ENCODE measurements at regions not wholly inside any gene's neighbourhood (a gene's known extent, or its start where the extent isn't known, plus 50 kb on each side); places are given as distances from the start of the nearest gene placed in this dataset.
"Not testable (repeated sequence)": the region's sequence is repeated elsewhere in the genome, so short reads cannot be mapped to it uniquely, and the experiment has no call there.

DNA sequence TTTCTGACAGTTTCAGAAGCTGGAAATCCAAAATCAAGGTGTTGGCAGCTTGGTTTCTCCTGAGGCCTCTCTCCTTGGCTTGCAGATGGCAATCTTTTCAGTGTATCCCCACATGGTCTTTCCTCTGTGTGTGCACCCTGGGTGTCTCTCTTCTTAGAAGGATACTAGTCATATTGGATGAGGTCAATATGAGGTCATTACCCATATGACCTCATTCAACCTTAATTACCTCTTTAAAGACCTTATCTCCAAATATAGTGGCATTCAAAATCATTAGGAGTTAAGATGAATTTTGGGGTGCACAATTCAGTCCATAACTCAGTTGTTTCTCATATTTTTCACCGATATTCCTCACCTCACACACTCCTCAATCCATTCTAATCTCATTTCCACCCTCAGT, 92.4 kb upstream of the TGM3 start:
- DNase-seq: no peak

DNA sequence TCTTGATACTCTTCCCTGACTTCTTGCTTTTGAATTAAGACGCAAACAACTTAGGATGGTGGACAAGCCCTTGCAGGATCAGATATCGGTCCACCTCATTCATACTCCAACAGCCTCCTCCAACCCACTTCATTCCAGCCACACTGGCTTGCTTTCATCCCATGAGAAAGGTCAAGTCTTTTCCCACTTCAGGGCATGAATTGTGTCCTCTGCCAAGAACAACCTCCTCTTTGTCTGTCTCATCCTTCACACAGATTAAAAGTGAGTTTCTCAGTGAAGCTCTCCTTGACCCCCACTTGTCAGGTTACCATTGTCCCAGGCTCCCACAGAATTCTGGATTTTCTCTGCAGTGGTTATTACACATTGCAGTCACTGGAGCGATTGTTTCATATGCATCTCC, 91.8 kb upstream of the TGM3 start:
- DNase-seq: no peak

DNA sequence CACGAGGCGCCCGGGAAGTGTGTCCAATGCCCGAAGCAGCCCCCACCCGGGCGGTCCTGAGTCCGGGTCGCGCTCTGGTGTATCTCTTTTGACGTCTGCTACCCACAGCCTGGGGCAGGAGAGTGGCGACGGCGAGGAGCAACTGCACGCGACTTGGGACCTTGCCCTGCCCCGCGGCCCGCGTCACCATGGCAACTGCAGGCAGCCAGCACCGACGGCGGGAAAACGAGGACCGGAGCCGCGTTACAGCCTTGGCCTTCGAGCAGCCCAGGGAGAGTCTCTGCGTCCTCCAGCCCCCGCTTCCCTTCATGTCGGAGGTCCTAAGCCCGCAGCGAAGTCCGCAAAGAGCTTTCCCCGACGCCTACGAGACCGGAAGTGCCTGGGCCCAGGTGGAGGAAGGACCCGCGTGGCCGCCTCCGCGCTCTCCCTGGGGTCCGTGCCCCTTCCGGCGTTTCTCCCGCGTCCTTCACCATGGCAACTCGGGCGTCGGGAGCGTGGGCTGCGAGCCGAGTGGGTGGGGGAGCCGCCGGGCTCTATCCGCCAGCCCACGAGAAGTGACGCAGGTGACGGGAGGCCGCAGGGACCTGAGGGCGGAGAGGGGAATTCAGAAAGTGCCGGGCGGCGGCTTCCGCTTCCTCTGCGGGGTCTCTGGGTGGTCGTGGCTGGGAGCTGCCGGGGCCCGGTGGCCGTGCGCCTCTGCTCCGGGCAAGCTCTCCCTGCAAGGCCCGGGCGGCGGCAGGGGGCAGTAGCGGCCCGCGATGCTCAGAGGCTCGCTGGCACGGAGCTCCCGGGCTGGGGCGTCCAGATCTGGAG, 88.6 kb upstream of the TGM3 start:
- peak; percentile 79 for DNase-seq

DNA sequence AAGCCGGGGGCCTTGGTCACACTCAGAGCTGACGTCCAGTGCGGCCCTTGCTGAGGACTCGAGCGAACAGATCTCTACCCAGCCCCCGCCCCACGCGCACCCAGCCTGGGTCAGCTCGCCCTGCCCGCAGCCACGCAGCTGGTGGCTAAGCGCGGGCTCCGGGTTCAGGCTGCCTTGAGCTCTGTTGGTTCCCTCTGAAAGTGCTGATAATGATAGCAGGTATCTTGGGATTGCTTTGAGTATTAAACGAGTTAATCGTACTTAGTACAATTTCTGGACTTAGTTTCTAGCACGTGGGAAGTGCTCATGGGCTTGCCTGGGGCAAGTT, 88.1 kb upstream of the TGM3 start:
- DNase-seq: no peak

DNA sequence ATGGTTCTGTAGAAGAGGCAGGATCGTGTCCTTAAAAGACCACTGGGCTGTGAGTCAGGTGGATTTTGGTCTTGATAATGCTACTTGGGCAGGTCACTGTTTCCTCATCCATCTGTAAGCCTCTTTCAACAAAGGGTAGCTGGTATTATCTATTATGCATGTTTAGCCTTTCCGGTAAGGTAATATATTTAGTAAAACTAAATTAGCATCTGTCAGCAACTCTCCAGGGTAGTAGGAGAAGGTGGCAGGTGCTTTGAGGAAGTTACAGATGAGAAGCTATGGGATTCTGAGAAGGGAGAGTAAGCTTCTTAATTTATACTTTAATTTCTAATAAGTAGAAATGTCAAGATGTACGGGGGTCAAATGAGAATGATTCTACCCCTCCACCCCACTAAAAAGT, 86.9 kb upstream of the TGM3 start:
- DNase-seq: no peak

DNA sequence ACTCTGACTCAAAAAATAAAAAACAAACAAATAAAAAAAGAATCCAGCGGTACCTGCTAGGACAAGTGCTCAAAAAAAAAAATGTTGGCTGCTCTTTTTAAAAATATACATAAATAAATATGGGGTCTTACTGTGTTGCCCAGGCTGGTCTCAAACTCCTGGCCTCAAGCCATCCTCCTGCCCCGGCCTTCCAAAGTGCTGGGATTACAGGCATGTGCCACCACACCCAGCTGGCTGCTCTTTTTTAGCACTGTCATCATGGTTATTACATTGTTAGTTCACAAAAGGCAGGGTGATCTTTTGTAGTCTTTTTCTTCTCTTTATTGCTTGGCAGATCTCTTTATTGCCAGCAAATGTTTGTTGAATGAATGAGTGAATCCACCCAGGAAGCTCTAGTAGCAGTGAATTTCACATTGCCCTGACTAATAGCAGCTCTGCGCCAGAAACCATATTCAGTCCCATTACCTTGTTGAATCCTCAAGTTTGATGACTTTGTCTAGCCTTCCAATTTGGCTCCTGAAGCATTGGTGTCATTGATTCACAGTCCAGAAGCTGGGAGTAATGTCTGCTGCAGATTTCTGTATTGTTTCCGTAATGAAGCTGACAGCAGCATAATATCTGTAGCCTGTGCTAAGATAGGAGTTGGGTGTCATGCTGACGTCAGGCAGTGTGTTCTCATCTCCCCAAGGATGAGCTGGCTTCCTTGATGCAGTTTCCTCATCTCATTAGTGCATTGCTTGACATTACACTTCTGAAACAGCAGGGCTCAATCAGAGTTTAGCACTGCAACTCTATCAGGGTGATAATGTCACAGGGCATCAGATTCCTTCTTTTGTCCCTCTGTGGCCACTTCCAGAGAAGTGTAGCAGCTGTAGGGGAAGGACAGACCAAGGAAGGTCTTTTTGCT, 84.9 kb upstream of the TGM3 start:
- DNase-seq: peak; percentile 38

DNA sequence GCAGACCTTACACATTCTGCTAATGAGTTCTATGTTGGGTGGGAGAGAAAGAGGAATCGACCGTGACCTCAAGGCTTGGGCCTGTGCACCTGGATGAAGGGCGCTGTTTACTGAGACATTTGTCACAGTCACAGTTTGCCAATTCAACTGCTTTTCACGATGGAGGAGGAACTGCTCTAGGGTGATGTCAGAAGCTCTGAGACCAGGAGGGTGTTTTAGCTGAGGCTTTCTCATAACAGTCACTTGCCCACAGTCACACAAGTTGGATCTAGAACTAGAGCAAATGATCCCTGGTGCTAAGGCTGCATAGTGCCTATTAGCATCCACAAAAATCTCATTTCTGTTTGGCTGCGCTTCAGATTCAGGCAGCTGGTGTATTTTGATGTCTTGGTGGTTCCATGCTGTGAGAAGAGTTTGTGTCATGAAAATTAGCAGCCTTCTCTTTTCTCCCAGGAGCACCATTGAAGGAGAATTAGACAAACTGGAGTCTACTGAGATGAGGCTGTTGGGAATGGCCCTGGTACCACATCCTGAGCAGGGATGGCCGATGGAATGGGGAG, 83.3 kb upstream of the TGM3 start:
- DNase-seq: no peak

DNA sequence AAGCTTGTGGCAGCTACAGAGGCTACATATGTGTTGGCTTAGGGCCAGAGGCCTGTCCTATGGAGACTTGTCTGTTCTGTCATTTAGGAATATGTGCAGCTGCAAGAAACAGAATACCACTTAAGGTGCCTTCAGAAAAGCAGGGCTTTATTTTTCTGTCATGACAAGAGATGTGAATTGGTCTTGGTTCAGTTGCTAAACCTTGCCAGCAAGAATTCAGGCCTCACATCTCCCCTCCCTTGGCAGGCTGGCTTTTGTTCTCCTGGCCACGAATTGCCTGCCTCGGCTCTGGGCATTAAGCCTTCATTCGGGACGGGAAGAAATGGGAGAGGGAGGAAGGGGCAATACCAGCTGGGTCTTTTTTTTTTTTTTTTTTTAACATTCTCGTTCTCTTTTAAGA, 82.4 kb upstream of the TGM3 start:
- no peak for DNase-seq

DNA sequence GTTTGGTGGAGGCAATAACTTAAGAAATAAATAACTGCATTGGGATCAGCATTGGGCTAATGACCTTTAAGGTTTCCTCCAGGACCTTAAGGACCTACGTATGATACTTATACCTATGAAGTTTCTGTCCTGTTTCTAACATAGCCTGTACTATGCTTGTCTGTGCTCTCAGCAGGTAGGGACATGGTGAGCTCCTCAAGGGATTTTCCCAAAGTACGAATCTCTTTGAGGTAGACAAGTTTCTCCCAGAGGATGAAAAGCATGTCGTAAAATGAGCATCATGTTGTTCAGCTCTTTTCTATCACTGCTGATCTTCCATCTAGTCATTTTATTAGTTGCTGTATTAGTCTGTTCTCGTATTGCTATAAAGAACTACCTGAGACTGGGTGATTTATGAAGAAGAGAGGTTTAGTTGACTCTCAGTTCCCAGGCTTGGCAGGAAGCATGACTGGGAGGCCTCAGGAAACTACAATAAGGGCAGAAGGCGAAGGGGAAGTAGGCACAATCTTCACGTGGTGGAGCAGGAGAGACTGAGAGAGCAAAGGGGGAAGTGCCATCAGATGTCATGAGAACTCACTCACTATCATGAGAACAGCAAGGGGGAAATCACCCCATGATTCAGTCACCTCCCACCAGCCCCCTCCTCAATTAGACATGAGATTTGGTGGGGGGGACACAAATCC, 77.8 kb upstream of the TGM3 start:
- no peak for DNase-seq

DNA sequence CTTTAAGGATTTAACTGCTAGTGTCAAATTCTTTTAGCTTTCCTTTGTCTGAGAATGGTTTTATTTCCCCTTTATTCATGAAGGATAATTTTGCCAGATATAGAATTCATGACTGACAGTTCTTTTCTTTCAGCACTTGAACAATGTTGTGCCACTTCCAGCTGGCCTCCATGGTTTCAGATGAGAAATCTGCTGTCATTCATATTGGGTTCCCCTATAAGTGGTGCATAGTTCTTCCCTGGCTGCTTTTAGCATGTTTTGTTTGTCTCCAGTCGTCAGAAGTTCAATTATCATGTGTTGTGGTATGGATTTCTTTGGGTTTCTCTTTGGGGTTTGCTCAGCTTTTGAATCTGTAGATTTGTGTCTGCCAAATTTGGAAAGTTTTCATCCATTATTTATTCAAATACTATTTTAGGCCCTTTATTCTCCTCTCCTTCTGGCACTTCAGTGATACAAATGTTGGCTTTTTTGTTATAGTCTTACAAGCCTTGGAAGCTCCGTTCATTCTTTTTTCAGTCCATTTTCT, 76.3 kb upstream of the TGM3 start:
- no peak for DNase-seq

DNA sequence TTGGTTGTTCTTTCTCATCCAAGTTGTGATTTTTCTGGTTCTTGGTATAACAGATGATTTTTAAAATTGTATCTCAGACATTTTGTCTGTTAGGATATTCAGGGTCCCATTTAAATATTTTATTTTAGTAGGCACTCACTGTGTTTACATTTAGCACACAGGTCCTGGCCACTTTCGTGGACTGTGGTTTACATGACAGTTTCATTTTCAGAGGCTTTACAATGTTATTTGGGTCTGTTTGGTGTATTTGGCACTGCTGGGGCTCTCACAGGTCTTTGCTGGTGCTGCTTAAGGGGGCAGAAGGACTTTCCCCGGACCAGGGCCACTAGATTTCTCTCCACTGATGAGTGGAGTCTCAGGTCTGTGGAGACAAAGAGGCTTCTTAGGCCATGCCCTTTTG, 75.5 kb upstream of the TGM3 start:
- no peak for DNase-seq

DNA sequence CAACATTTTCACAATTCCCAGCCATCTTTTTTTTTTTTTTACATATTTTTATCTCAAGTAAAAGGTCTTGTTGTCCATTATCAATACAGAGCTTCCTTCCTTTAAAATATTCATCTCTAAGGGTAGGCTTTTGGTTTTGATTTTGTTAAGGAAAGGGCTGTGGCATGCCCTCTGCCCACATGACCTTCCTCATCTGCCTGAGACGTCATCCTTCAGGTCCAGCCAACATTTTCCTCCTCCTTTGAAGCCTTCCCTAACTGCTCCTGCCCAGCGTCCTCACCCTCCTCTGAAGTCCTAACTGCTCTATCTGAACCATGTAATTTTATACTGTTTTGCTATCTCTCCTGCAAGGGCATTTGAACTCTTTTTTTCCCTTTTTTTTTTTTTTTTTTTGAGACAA, 73.9 kb upstream of the TGM3 start:
- no peak for DNase-seq

DNA sequence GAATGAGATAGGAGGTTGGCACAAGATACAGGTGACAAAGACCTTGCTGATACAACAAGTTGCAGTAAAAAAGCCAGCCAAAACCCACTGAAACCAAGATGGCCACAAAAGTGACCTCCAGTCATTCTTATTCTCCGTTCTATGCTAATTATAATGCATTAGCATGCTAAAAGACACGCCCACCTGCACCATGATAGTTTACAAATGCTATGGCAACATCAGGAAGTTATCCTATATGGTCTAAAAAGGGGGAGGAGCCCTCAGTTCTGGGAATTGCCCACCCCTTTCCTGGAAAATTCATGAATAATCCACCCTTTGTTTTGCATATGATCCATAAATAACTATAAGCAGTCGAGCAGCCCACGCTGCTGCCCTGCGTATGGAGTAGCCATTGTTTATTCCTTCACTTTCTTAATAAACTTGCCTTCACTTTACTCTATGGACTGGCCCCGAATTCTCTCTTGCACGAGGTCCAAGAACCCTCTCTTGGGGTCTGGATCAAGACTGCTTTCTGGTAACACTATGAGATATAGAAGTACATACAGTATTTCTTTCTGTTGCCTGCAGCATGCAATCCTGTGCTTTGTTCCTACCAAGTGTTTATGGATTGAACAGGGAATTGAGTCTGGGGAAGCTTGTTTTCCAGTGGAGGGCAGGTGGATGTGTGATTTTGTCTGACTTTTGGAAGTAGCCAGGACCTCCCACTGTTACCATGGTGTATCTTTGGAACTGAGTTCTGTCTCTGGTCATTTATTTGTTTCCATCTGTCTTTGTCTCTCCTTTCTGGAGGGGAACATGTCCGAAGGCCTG, 72.0 kb upstream of the TGM3 start:
- no peak for DNase-seq

DNA sequence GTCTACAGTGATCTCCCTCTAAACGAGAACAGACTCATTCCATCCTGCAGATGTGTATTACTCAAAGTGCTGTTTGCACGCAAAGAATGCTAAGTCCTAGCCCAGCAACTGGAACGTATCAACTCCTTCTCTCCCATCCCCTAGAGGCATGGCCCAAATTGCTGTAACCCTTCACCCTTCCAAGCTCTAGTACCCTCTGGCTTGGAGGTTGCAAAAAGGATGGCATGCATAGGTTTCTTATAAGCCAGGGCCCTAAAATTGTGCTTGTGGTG, 71.5 kb upstream of the TGM3 start:
- DNase-seq: no peak

DNA sequence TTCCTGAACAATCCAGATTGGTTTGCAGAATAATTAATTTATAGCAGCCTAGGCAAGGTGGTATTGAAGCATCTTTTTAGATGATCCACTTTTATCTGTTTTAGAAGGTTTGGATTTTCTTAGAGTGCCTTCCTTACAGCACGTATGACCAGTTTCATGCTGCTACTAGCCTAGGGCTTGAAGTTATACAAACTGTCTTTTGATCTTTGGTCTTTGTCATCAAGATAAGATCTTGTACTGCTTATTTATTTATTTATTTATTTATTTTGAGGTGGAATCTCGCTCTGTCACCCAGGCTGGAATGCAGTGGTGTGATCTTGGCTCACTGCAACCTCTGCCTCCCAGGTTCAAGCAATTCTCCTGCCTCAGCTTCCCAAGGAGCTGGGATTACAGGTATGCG, 68.5 kb upstream of the TGM3 start:
- DNase-seq: not testable (repeated sequence)

DNA sequence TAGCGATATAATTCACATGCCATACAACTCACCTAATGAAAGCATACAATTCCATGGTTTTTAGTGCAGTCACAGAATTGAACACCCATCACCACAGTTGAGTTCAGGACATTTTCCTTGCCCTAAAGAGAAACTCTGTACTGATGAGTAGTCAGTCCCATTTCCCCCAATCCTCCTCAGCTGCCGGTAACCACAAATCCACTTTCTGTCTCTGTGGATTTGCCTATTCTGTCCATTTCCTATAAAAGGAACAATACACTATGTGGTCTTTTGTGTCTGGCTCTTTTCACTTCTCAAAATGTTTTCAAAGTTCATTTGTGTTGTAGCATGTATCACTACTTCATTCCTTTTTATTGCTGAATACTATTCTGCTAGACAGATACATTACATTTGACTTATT, 67.9 kb upstream of the TGM3 start:
- DNase-seq: no peak

DNA sequence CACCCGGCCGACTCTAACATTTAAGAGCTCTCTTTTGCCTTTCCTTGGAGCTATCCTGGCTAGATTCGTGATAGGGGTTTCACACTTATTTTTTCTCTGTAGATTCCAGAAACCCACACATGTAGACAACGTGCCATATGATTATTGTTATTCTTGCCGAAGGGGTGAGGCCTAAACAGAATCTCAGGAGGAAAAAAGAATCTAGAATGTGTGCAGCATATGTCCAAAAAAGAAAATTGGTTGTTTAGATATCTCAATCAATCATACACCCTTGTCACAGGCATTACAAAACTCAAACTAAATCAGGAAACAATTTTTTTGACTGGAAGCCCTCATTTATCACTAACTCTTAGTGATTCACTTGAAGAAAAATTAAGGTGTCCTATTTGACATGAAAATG, 66.9 kb upstream of the TGM3 start:
- DNase-seq: no peak

DNA sequence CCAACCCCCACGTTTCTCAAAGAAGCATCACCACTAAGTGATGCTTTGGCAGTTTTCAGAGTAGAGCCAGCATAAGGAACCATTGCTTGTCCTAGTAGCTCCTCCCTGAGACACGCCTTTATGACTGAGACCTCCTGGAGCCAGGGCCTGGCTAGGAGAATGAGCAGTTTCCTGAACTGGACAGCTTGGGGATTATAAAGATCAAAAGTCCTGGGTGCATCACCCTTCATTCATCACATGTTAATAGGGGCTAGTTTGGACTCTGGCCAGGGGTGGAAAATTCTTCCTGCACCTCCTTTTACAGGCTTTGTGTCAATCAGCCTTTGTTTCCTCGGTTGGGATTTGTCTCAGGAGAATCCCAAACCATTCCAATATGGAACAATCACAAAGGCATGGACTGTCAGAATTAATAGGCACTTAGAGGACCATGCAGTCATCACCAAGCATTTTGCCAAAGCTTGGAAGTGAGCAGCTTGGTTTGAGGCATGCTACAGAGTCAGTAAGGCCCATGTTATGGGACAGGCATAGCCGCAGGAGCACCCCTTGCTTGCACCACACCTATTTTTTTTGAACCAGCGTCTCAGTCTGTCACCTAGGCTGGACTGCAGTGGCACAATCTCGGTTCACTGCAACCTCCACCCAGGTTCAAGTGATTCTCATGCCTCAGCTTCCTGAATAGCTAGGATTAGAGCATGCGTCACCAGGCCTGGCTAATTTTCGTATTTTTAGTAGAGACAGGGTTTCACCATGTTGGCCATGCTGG, 64.9 kb upstream of the TGM3 start:
- DNase-seq: peak; percentile 56

DNA sequence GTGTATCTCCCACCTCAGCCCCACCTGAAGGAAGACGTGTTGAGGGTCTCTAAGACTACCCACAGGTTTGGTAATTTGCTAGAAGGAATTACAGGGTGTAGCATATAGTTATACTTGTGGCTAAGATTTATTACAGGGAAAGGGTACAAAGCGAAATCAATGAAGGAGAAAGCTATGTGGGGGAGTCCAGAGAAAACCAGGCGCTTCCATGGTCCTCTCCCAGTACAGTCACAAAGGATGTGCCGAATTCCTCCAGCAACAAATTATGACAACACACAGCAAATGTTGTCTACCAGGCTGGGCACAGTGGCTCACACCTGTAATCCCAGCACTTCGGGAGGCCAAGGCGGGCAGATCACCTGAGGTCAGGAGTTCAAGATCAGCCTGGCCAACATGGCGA, 64.1 kb upstream of the TGM3 start:
- no peak for DNase-seq

DNA sequence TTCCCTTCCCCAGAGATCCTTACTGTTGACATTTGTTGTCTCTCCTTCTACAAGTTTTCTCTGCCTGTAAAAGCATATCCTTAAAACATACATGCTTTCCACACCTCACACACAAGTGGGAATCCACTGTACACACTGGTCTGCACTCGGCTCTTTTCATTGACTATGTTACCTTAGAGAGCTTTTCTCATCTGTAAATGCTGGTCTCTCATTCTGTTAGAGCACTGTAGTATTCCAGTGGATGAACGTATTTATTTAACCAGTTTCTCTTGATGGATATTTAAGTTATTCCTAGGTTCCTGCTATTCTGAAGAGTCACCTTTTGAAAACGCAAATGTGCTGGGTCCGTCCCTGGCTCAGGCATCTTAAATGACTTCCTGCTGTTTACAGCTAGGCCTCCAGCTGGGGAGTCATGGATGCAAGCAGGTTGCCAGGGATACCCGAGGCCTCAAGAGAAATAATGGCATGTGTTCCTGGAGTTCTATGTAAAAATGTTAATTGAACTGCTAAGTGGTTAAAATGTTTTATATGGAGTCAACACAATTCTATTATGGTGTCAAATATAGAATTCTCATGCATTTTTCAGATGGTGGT, 61.1 kb upstream of the TGM3 start:
- DNase-seq: no peak

DNA sequence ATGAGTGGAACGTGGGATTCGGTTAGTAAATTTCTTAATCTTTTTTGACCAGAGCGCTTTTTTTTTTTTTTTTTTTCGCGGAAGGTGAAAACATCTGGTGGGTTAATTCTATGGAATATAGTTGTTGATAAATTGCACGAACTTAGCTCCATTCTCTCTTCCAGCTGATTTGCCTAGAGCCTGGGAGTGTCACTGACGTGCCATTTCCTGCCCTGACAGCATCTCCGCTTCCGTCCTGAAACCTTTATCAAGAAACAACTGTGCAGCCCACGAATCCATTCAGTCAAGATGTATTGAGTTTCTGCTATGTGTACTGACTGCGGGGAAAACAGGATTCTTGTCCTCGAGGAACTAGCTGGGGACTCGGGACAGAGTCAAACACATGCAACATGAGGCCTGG, 59.5 kb upstream of the TGM3 start:
- no peak for DNase-seq

DNA sequence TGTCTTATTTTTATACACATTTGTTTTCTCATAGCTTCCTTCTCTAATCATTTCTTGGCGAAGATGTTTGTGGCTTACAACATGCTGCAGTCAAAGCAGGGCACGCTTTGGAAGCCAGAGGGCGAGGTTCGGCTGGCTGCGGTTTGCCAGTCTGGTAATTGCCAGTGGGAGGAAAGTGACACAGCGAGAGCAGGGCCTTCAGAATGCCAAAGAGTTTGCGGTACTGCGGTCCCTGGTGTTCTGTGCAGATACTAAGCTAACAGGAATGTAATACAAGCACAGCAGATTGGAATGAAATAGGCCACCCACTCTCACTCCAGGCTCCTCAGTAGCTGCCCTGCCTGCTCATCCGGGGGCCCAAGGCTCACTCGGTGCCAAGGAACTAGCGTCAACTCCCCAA, 58.7 kb upstream of the TGM3 start:
- DNase-seq: no peak

Data from NCI-H82 (cell line).